Body of pancreas (tissue), 4 donors: ENCODE measurements at regions not wholly inside any gene's neighbourhood (a gene's known extent, or its start where the extent isn't known, plus 50 kb on each side); places are given as distances from the start of the nearest gene placed in this dataset.

Experiments
- CTCF ChIP-seq, 7 experiments: fragments of 450-650 bp in 4 of 7; fragments of 200-600 bp in 3 of 7; sonication (generic) in 3 of 7; IDR thresholded peaks; one replicate each; pipeline ENCODE4 v1.5.1; 2016 to 2019; ENCODE audit warnings: antibody characterized with exemption in 7 of 7
- POLR2A ChIP-seq, 3 donors: fragments of 450-650 bp; IDR thresholded peaks; one replicate each; pipeline ENCODE4 v1.6.1; 2016; ENCODE audit warnings: antibody characterized with exemption in 3 of 3, mild to moderate bottlenecking in 2 of 3

- TF ChIP-seq CTCF (IDR thresholded peaks at IDR 0.05) (no peak), POLR2A (IDR thresholded peaks at IDR 0.05) (no peak)
Observed at GRCh38 chr3:125671461-125672243, 76.4 kb upstream of the OSBPL11 start.
